ENCODE measurements at regions not wholly inside any gene's neighbourhood (a gene's known extent, or its start where the extent isn't known, plus 50 kb on each side); places are given as distances from the start of the nearest gene placed in this dataset.

DNA sequence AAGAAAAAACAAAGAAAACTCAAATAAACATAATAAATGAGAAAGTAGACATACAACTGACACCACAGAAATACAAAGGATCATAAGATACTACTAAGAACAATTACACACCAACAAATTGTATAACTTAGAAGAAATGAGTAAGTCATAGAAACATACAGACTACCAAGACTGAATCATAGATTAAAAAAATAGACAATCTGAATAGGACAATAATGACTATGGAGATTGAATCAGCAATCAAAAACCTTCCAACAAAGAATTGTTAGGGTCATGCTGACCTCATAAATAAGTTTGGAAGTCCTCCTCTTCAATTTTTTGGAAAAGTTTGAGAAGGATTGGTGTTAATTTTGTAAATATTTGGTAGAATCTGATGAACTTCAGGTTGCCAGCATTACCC lies 159.0 kb downstream of the PTBP2 start (continued):
- TF ChIP-seq PRDM10 (tag by site-specific recombination; IDR thresholded peaks at IDR 0.05), result no peak
- TF ChIP-seq, protein P1, sequence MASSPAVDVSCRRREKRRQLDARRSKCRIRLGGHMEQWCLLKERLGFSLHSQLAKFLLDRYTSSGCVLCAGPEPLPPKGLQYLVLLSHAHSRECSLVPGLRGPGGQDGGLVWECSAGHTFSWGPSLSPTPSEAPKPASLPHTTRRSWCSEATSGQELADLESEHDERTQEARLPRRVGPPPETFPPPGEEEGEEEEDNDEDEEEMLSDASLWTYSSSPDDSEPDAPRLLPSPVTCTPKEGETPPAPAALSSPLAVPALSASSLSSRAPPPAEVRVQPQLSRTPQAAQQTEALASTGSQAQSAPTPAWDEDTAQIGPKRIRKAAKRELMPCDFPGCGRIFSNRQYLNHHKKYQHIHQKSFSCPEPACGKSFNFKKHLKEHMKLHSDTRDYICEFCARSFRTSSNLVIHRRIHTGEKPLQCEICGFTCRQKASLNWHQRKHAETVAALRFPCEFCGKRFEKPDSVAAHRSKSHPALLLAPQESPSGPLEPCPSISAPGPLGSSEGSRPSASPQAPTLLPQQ (tag by site-specific recombination; IDR thresholded peaks at IDR 0.05), result no peak
- TF ChIP-seq SETDB1 (IDR thresholded peaks at IDR 0.05; ENCODE audit: insufficient read length, low read length), result no peak
- no peak for TF ChIP-seq PATZ1 (tag by site-specific recombination; IDR thresholded peaks at IDR 0.05)
- TF ChIP-seq ZNF155 (tag by site-specific recombination; IDR thresholded peaks at IDR 0.05), result no peak
- TF ChIP-seq ZNF513 (tag by site-specific recombination; IDR thresholded peaks at IDR 0.05), result no peak

DNA sequence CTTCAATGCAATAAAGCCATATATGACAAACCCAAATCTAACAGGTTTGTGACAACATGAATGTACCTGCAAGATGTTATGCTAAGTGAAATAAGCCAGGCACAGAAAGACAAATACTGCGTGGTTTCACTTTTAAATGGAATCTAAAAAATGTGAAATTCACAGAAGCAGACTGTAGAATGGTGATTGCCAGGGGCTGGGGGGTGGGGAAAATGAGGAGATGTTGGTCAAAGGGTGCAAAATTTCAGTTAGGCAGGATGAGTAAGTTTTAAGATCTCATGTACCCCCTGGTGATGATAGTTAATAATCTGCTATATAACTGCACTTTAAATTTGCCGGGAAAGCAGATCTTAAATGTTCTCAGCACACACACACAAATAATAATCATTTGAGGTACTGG lies 160.5 kb downstream of the PTBP2 start:
- Histone ChIP-seq H3K4me1 (ENCODE audit: control insufficient read depth, insufficient read depth, low read length) (no peaks in the 10 kb centered on the region), H3K9me3 (ENCODE audit: control insufficient read depth, insufficient read depth, low read depth, low read length) (no peaks in the 10 kb centered on the region), H3K4me3 (ENCODE audit: low read depth, low read length) (no peak overlapping the region), H3K36me3 (ENCODE audit: control insufficient read depth in 2 of 2, insufficient read depth in 1 of 2, low read length in 2 of 2) (no peaks in the 10 kb centered on the region), H3K27ac (ENCODE audit: extremely low read depth, low read depth, low read length) (no peak overlapping the region)
- ChIA-PET CTCF (no interaction called here), POLR2A (no interaction called here)
- no peak for TF ChIP-seq ZNF48 (tag by site-specific recombination; IDR thresholded peaks at IDR 0.05)
- TF ChIP-seq, protein P2, sequence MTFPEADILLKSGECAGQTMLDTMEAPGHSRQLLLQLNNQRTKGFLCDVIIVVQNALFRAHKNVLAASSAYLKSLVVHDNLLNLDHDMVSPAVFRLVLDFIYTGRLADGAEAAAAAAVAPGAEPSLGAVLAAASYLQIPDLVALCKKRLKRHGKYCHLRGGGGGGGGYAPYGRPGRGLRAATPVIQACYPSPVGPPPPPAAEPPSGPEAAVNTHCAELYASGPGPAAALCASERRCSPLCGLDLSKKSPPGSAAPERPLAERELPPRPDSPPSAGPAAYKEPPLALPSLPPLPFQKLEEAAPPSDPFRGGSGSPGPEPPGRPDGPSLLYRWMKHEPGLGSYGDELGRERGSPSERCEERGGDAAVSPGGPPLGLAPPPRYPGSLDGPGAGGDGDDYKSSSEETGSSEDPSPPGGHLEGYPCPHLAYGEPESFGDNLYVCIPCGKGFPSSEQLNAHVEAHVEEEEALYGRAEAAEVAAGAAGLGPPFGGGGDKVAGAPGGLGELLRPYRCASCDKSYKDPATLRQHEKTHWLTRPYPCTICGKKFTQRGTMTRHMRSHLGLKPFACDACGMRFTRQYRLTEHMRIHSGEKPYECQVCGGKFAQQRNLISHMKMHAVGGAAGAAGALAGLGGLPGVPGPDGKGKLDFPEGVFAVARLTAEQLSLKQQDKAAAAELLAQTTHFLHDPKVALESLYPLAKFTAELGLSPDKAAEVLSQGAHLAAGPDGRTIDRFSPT (tag by site-specific recombination; IDR thresholded peaks at IDR 0.05), result no peak
- TF ChIP-seq, protein P3, sequence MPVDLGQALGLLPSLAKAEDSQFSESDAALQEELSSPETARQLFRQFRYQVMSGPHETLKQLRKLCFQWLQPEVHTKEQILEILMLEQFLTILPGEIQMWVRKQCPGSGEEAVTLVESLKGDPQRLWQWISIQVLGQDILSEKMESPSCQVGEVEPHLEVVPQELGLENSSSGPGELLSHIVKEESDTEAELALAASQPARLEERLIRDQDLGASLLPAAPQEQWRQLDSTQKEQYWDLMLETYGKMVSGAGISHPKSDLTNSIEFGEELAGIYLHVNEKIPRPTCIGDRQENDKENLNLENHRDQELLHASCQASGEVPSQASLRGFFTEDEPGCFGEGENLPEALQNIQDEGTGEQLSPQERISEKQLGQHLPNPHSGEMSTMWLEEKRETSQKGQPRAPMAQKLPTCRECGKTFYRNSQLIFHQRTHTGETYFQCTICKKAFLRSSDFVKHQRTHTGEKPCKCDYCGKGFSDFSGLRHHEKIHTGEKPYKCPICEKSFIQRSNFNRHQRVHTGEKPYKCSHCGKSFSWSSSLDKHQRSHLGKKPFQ (tag by site-specific recombination; IDR thresholded peaks at IDR 0.05), result no peak
- no peak for TF ChIP-seq YY2 (tag by site-specific recombination; IDR thresholded peaks at IDR 0.05)
- no peak for TF ChIP-seq KLF9 (tag by site-specific recombination; IDR thresholded peaks at IDR 0.05; ENCODE audit: low read depth)
- TF ChIP-seq ZNF785 (tag by site-specific recombination; IDR thresholded peaks at IDR 0.05), result no peak
- TF ChIP-seq ZSCAN30 (tag by site-specific recombination; IDR thresholded peaks at IDR 0.05), result no peak
- no peak for TF ChIP-seq ZNF555 (tag by site-specific recombination; conservative IDR thresholded peaks at IDR 0.05)
- TF ChIP-seq ZNF560 (tag by site-specific recombination; IDR thresholded peaks at IDR 0.05; ENCODE audit: borderline replicate concordance), result no peak
- no peak for TF ChIP-seq ZSCAN18 (tag by site-specific recombination; IDR thresholded peaks at IDR 0.05)
- no peak for TF ChIP-seq ZNF174 (tag by site-specific recombination; IDR thresholded peaks at IDR 0.05)
- TF ChIP-seq, protein P4, sequence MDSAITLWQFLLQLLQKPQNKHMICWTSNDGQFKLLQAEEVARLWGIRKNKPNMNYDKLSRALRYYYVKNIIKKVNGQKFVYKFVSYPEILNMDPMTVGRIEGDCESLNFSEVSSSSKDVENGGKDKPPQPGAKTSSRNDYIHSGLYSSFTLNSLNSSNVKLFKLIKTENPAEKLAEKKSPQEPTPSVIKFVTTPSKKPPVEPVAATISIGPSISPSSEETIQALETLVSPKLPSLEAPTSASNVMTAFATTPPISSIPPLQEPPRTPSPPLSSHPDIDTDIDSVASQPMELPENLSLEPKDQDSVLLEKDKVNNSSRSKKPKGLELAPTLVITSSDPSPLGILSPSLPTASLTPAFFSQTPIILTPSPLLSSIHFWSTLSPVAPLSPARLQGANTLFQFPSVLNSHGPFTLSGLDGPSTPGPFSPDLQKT (IDR thresholded peaks at IDR 0.05; ENCODE audit: borderline replicate concordance, low read depth, low read length), result no peak
- TF ChIP-seq ZNF354C (tag by site-specific recombination; IDR thresholded peaks at IDR 0.05; ENCODE audit: borderline replicate concordance, low read depth), result no peak

Data from HEK293 (cell line).